ENCODE measurements at regions not wholly inside any gene's neighbourhood (a gene's known extent, or its start where the extent isn't known, plus 50 kb on each side); places are given as distances from the start of the nearest gene placed in this dataset.

GRCh38 chr12:107522692-107523477 lies 162.7 kb upstream of the PWP1 start:
- no peaks in the 10 kb centered on the region for H3K9me1 ChIP-seq (ENCODE audit: control insufficient read depth, insufficient read depth, low read length)
- H3K36me3 ChIP-seq (ENCODE audit: control insufficient read depth, insufficient read depth, low read length) = no peaks in the 10 kb centered on the region
- no peaks in the 10 kb centered on the region for H3K9me3 ChIP-seq (replicated peaks; ENCODE audit: control insufficient read depth, insufficient read depth, low read depth, low read length)
- in situ Hi-C loops (cut with MboI) (no loop called here), intact Hi-C loops (cut with micrococcal nuclease) (no loop called here)
- H3K27me3 ChIP-seq (ENCODE audit: control insufficient read depth in 2 of 2, insufficient read depth in 2 of 2, low read length in 2 of 2) = peaks cover 2 to 5% of the 10 kb centered on the region in 2 experiments; a peak in 4 of 5 replicates
- CTCF ChIA-PET (ENCODE audit: low intra/inter-chr PET ratio) = no interaction called here
- H3K4me1 ChIP-seq (replicated peaks in 1 of 2; ENCODE audit: control insufficient read depth in 2 of 2, insufficient read depth in 2 of 2, low read length in 2 of 2) = no peaks in the 10 kb centered on the region
- 0% methylated on average over 3 of the region's 3 CpGs for WGBS (ENCODE audit: insufficient coverage, low coverage, missing lambda C conversion rate)
- H3K9ac ChIP-seq (ENCODE audit: insufficient read depth in 1 of 2, low read depth in 2 of 2, low read length in 2 of 2) = no peak overlapping the region
- BruUV-seq (replicated peaks) = no TSS peak
- DNase-seq (ENCODE audit: extremely low read depth in 1 of 4, low spot score in 3 of 4) (peak; percentile 21 to 53 (median 39)), ATAC-seq (peak; percentile 71; the same call in 2 of the 3 replicates), FAIRE-seq (no peak)
- no peak overlapping the region for H3K4me2 ChIP-seq (ENCODE audit: insufficient read depth, low read length)
- no peak overlapping the region for H2AFZ ChIP-seq (ENCODE audit: low read depth, low read length)
- H3K79me2 ChIP-seq (ENCODE audit: control insufficient read depth, insufficient read depth, low read length) = no peaks in the 10 kb centered on the region
- no peak overlapping the region for H3K27ac ChIP-seq (ENCODE audit: extremely low read depth, low read depth, low read length)
- POLR2A ChIA-PET = no interaction called here
- no peaks in the 10 kb centered on the region for H4K20me1 ChIP-seq (replicated peaks; ENCODE audit: control insufficient read depth, insufficient read depth, low read length)
- no peak overlapping the region for H3K4me3 ChIP-seq
- TF ChIP-seq BCOR (IDR thresholded peaks at IDR 0.05) (no peak), CTCF (IDR thresholded peaks at IDR 0.05 in 2 of 3, conservative IDR thresholded peaks at IDR 0.05 in 1 of 3; ENCODE audit: insufficient read depth in 2 of 3, low read depth in 1 of 3, low read length in 3 of 3) (peak; percentile 42 to 51 (median 42); a peak in 5 of 6 replicates), SNIP1 (IDR thresholded peaks at IDR 0.05; ENCODE audit: low read depth) (no peak), HNRNPK (IDR thresholded peaks at IDR 0.05; ENCODE audit: low read depth, low read length, poor library complexity, severe bottlenecking) (peak; percentile 72), ZNF12 (CRISPR knock-in tag; IDR thresholded peaks at IDR 0.05) (no peak), HMG20A (CRISPR knock-in tag; conservative IDR thresholded peaks at IDR 0.05) (no peak), PTTG1 (tag; IDR thresholded peaks at IDR 0.05; ENCODE audit: low read depth) (no peak), CC2D1A (IDR thresholded peaks at IDR 0.05) (no peak), HSF4 (CRISPR knock-in tag; IDR thresholded peaks at IDR 0.05; ENCODE audit: borderline replicate concordance) (no peak), PCBP2 (IDR thresholded peaks at IDR 0.05; ENCODE audit: low read depth, low read length, poor library complexity, severe bottlenecking) (peak; percentile 58), ZC3H11A (IDR thresholded peaks at IDR 0.05; ENCODE audit: low read depth, low read length) (no peak), RAD21 (CRISPR knock-in tag; conservative IDR thresholded peaks at IDR 0.05 in 1 of 2, IDR thresholded peaks at IDR 0.05 in 1 of 2) (peak in 1 of 2 experiments; percentile 17; a peak in 1 of 4 replicates), BRD4 (IDR thresholded peaks at IDR 0.05) (no peak), POLR3G (IDR thresholded peaks at IDR 0.05; ENCODE audit: extremely low read depth, insufficient read length, insufficient replicate concordance) (no peak), TFAM (CRISPR knock-in tag; conservative IDR thresholded peaks at IDR 0.05) (no peak), ZNF696 (CRISPR knock-in tag; conservative IDR thresholded peaks at IDR 0.05) (no peak), CBX1 (IDR thresholded peaks at IDR 0.05; ENCODE audit: low read depth) (no peak), TEAD1 (CRISPR knock-in tag; IDR thresholded peaks at IDR 0.05) (no peak), ZNF57 (CRISPR knock-in tag; IDR thresholded peaks at IDR 0.05) (no peak), ZNF77 (CRISPR knock-in tag; IDR thresholded peaks at IDR 0.05) (no peak)
- TF ChIP-seq, protein P1, sequence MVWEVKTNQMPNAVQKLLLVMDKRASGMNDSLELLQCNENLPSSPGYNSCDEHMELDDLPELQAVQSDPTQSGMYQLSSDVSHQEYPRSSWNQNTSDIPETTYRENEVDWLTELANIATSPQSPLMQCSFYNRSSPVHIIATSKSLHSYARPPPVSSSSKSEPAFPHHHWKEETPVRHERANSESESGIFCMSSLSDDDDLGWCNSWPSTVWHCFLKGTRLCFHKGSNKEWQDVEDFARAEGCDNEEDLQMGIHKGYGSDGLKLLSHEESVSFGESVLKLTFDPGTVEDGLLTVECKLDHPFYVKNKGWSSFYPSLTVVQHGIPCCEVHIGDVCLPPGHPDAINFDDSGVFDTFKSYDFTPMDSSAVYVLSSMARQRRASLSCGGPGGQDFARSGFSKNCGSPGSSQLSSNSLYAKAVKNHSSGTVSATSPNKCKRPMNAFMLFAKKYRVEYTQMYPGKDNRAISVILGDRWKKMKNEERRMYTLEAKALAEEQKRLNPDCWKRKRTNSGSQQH (CRISPR knock-in tag; IDR thresholded peaks at IDR 0.05) = no peak
